Glutamatergic neuron (in vitro differentiated cells): ENCODE measurements at regions not wholly inside any gene's neighbourhood (a gene's known extent, or its start where the extent isn't known, plus 50 kb on each side); places are given as distances from the start of the nearest gene placed in this dataset.
"Not testable (repeated sequence)": the region's sequence is repeated elsewhere in the genome, so short reads cannot be mapped to it uniquely, and the experiment has no call there.

Source experiments
- DNase-seq: peaks from one replicate; pipeline ENCODE4 v3.0.0; 2022
- H3K27ac Mint-ChIP-seq: one replicate; pipeline ENCODE4 v1.8.0; 2020; ENCODE audit warnings: mild to moderate bottlenecking, mixed read lengths, inconsistent platforms; ENCODE audit not compliant: unreplicated experiment
- H3K27me3 Mint-ChIP-seq: one replicate; pipeline ENCODE4 v1.8.0; 2020; ENCODE audit warnings: mild to moderate bottlenecking, moderate library complexity, mixed read lengths, inconsistent platforms; ENCODE audit not compliant: unreplicated experiment
- H3K36me3 Mint-ChIP-seq: one replicate; pipeline ENCODE4 v1.8.0; 2020; ENCODE audit warnings: mild to moderate bottlenecking, mixed read lengths, inconsistent platforms; ENCODE audit not compliant: unreplicated experiment
- H3K4me1 Mint-ChIP-seq: one replicate; pipeline ENCODE4 v1.8.0; 2020; ENCODE audit warnings: mild to moderate bottlenecking, low read depth, mixed read lengths, inconsistent platforms; ENCODE audit not compliant: unreplicated experiment
- H3K4me3 Mint-ChIP-seq: one replicate; pipeline ENCODE4 v1.8.0; 2020; ENCODE audit warnings: mild to moderate bottlenecking, mixed read lengths, inconsistent platforms; ENCODE audit not compliant: unreplicated experiment
- H3K9me3 Mint-ChIP-seq: one replicate; pipeline ENCODE4 v1.8.0; 2020; ENCODE audit warnings: mild to moderate bottlenecking, moderate library complexity, mixed read lengths, inconsistent platforms; ENCODE audit not compliant: unreplicated experiment
- CTCF ChIP-seq: fragments of 200-600 bp; sonication (generic); IDR thresholded peaks from one replicate; pipeline ENCODE4 v1.5.0; 2021; ENCODE audit not compliant: partially characterized antibody, unreplicated experiment

- H3K9me3 Mint-ChIP-seq: peaks cover 2% of the 10 kb centered on the region
- H3K4me3 Mint-ChIP-seq: no peak overlapping the region
- no peak overlapping the region for H3K27ac Mint-ChIP-seq
- DNase-seq: no peak
- H3K4me1 Mint-ChIP-seq: no peaks in the 10 kb centered on the region
- H3K27me3 Mint-ChIP-seq: no peaks in the 10 kb centered on the region
- no peak for TF ChIP-seq CTCF
- no peaks in the 10 kb centered on the region for H3K36me3 Mint-ChIP-seq
These were observed 490.3 kb downstream of the COL12A1 start for GRCh38 chr6:74715355-74716085.

- H3K4me3 Mint-ChIP-seq: no peak overlapping the region
- no peak overlapping the region for H3K27ac Mint-ChIP-seq
- peaks cover 2% of the 10 kb centered on the region for H3K9me3 Mint-ChIP-seq
- H3K27me3 Mint-ChIP-seq: no peaks in the 10 kb centered on the region
- no peak for DNase-seq
- H3K36me3 Mint-ChIP-seq: no peaks in the 10 kb centered on the region
- no peak for TF ChIP-seq CTCF
- no peaks in the 10 kb centered on the region for H3K4me1 Mint-ChIP-seq
These were observed 491.9 kb downstream of the COL12A1 start for GRCh38 chr6:74713941-74714340.

- Mint-ChIP-seq H3K27ac (no peak overlapping the region), H3K9me3 (no peaks in the 10 kb centered on the region), H3K4me1 (no peaks in the 10 kb centered on the region), H3K4me3 (no peak overlapping the region), H3K27me3 (no peaks in the 10 kb centered on the region), H3K36me3 (no peaks in the 10 kb centered on the region)
- no peak for DNase-seq
- TF ChIP-seq CTCF: no peak
These were observed 500.4 kb downstream of the COL12A1 start for GRCh38 chr6:74705451-74705850.

- not testable (repeated sequence) for H3K4me3 Mint-ChIP-seq, H3K9me3 Mint-ChIP-seq, DNase-seq, H3K36me3 Mint-ChIP-seq, H3K27me3 Mint-ChIP-seq, H3K4me1 Mint-ChIP-seq, H3K27ac Mint-ChIP-seq
These were observed 501.3 kb downstream of the COL12A1 start for GRCh38 chr6:74704540-74704939.

GRCh38 chr6:74690365-74690764 lies 515.5 kb downstream of the COL12A1 start:
- TF ChIP-seq CTCF: no peak
- DNase-seq: no peak
- Mint-ChIP-seq H3K27ac (no peak overlapping the region), H3K4me1 (no peaks in the 10 kb centered on the region), H3K4me3 (no peak overlapping the region), H3K9me3 (no peaks in the 10 kb centered on the region), H3K36me3 (no peaks in the 10 kb centered on the region), H3K27me3 (no peaks in the 10 kb centered on the region)
